H9 (cell line): ENCODE measurements at regions not wholly inside any gene's neighbourhood (a gene's known extent, or its start where the extent isn't known, plus 50 kb on each side); places are given as distances from the start of the nearest gene placed in this dataset.
"Not testable (repeated sequence)": the region's sequence is repeated elsewhere in the genome, so short reads cannot be mapped to it uniquely, and the experiment has no call there.

Experiments
- DNase-seq: peaks from one replicate; pipeline ENCODE4 v3.0.0-alpha.2; 2017
- H2AFZ ChIP-seq: one replicate; pipeline ENCODE4 v1.6.1; 2013; ENCODE audit warnings: mild to moderate bottlenecking, low read length, control low read depth, moderate library complexity
- H2AK5ac ChIP-seq: 2 replicates; pipeline ENCODE4 v1.6.1; 2013; ENCODE audit warnings: low read length, control low read depth, mixed read lengths; ENCODE audit not compliant: insufficient read length
- H2BK120ac ChIP-seq: one replicate; pipeline ENCODE4 v1.6.1; 2013; ENCODE audit warnings: low read depth, mild to moderate bottlenecking, low read length, control low read depth, inconsistent platforms; ENCODE audit not compliant: poor library complexity, severe bottlenecking
- H2BK12ac ChIP-seq: 2 replicates; pipeline ENCODE4 v1.6.1; 2013; ENCODE audit warnings: low read length, control low read depth, mixed read lengths, low read depth; ENCODE audit not compliant: insufficient read length
- H2BK15ac ChIP-seq: 2 replicates; pipeline ENCODE4 v1.6.1; 2013; ENCODE audit warnings: low read depth, low read length, control low read depth
- H2BK20ac ChIP-seq: one replicate; pipeline ENCODE4 v1.6.1; 2013; ENCODE audit warnings: low read depth, mild to moderate bottlenecking, low read length, control low read depth, inconsistent platforms; ENCODE audit not compliant: poor library complexity, severe bottlenecking
- H2BK5ac ChIP-seq: 2 replicates; pipeline ENCODE4 v1.6.1; 2013; ENCODE audit warnings: low read length, control low read depth, mixed read lengths; ENCODE audit not compliant: insufficient read length
- H3K14ac ChIP-seq: 2 replicates; pipeline ENCODE4 v1.6.1; 2013; ENCODE audit warnings: low read length, control low read depth; ENCODE audit not compliant: insufficient read depth
- H3K18ac ChIP-seq: 2 replicates; pipeline ENCODE4 v1.6.1; 2013; ENCODE audit warnings: low read depth, mild to moderate bottlenecking, mixed read lengths, low read length, control low read depth; ENCODE audit not compliant: insufficient read length
- H3K23ac ChIP-seq: 2 replicates; pipeline ENCODE4 v1.6.1; 2013; ENCODE audit warnings: low read length, control low read depth, mixed read lengths, low read depth; ENCODE audit not compliant: insufficient read length
- H3K23me2 ChIP-seq: 2 replicates; pipeline ENCODE4 v1.6.1; 2013; ENCODE audit warnings: low read depth, mild to moderate bottlenecking, mixed read lengths, low read length, control low read depth; ENCODE audit not compliant: insufficient read length, poor library complexity, severe bottlenecking
- H3K27ac ChIP-seq: 2 replicates; pipeline ENCODE4 v1.5.1; 2013; ENCODE audit warnings: low read length, control low read depth, mixed read lengths, low read depth; ENCODE audit not compliant: insufficient read length
- H3K27me3 ChIP-seq: 2 replicates; pipeline ENCODE4 v1.6.1; 2013; ENCODE audit warnings: low read length, control low read depth, inconsistent platforms; ENCODE audit not compliant: insufficient read depth
- H3K4ac ChIP-seq: 2 replicates; pipeline ENCODE4 v1.6.1; 2013; ENCODE audit warnings: low read depth, mild to moderate bottlenecking, control low read depth, inconsistent platforms, low read length, moderate library complexity
- H3K4me1 ChIP-seq: 2 replicates; pipeline ENCODE4 v1.6.1; 2013; ENCODE audit warnings: low read length, control low read depth, inconsistent platforms; ENCODE audit not compliant: insufficient read depth
- H3K4me2 ChIP-seq: 2 replicates; pipeline ENCODE4 v1.6.1; 2013; ENCODE audit warnings: low read length, control low read depth, mixed read lengths; ENCODE audit not compliant: insufficient read length, insufficient read depth
- H3K56ac ChIP-seq: 2 replicates; pipeline ENCODE4 v1.6.1; 2013; ENCODE audit warnings: low read depth, mild to moderate bottlenecking, mixed read lengths, low read length, control low read depth; ENCODE audit not compliant: insufficient read length
- H3K79me1 ChIP-seq: 2 replicates; pipeline ENCODE4 v1.6.1; 2013; ENCODE audit warnings: low read depth, mild to moderate bottlenecking, moderate library complexity, low read length, control low read depth, inconsistent platforms; ENCODE audit not compliant: insufficient read depth, poor library complexity, severe bottlenecking
- H3K79me2 ChIP-seq: 2 replicates; pipeline ENCODE4 v1.6.1; 2013; ENCODE audit warnings: low read length, control low read depth, inconsistent platforms; ENCODE audit not compliant: insufficient read depth
- H3K9ac ChIP-seq: 2 replicates; pipeline ENCODE4 v1.6.1; 2013; ENCODE audit warnings: low read length, control low read depth, mixed read lengths; ENCODE audit not compliant: insufficient read length; ENCODE audit errors: extremely low read depth
- H3K9me3 ChIP-seq: one replicate; pipeline ENCODE4 v1.6.1; 2013; ENCODE audit warnings: low read depth, low read length, inconsistent platforms; ENCODE audit not compliant: control insufficient read depth
- H3T11ph ChIP-seq: one replicate; pipeline ENCODE4 v1.6.1; 2013; ENCODE audit warnings: mild to moderate bottlenecking, low read length, control low read depth, inconsistent platforms
- H4K20me1 ChIP-seq: one replicate; pipeline ENCODE4 v1.6.1; 2013; ENCODE audit not compliant: control insufficient read depth, insufficient read length, insufficient read depth
- H4K5ac ChIP-seq: 2 replicates; pipeline ENCODE4 v1.6.1; 2013; ENCODE audit warnings: low read depth, mild to moderate bottlenecking, mixed read lengths, low read length, control low read depth; ENCODE audit not compliant: insufficient read length
- H4K8ac ChIP-seq: replicated peaks from 2 replicates; pipeline ENCODE4 v1.6.1; 2013; ENCODE audit warnings: low read length, control low read depth, mixed read lengths, low read depth; ENCODE audit not compliant: insufficient read length
- H4K91ac ChIP-seq: 2 replicates; pipeline ENCODE4 v1.6.1; 2013; ENCODE audit warnings: low read depth, mild to moderate bottlenecking, moderate library complexity, mixed read lengths, low read length, control low read depth; ENCODE audit not compliant: insufficient read length
- H3K27ac Mint-ChIP-seq, 3 experiments: 2 replicates in 2 of 3; 3 replicates in 1 of 3; pipeline ENCODE4 v1.8.0; 2020 to 2021; ENCODE audit warnings: mixed read lengths in 3 of 3, mild to moderate bottlenecking in 1 of 3, moderate library complexity in 1 of 3
- H3K27me3 Mint-ChIP-seq: 2 replicates; pipeline ENCODE4 v1.8.0; 2021; ENCODE audit warnings: low read depth, mild to moderate bottlenecking, moderate library complexity, mixed read lengths
- H3K36me3 Mint-ChIP-seq, 3 experiments: 2 replicates in 2 of 3; 3 replicates in 1 of 3; pipeline ENCODE4 v1.8.0; 2020 to 2021; ENCODE audit warnings: low read depth in 3 of 3, mixed read lengths in 3 of 3; ENCODE audit not compliant: insufficient read depth in 1 of 3
- H3K4me1 Mint-ChIP-seq, 2 experiments: 2 replicates each; pipeline ENCODE4 v1.8.0; 2020; ENCODE audit warnings: mixed read lengths in 2 of 2
- H3K4me3 Mint-ChIP-seq, 2 experiments: 2 replicates in 1 of 2; 3 replicates in 1 of 2; pipeline ENCODE4 v1.8.0; 2020 to 2021; ENCODE audit warnings: mild to moderate bottlenecking in 2 of 2, mixed read lengths in 2 of 2, moderate library complexity in 1 of 2
- H3K9me3 Mint-ChIP-seq, 2 experiments: 2 replicates in 1 of 2; 3 replicates in 1 of 2; pipeline ENCODE4 v1.8.0; 2020; ENCODE audit warnings: mild to moderate bottlenecking in 2 of 2, mixed read lengths in 2 of 2, moderate library complexity in 1 of 2
- WGBS: extraction: QIAGEN DNeasy Blood & Tissue Kit; methylation state at CpG from one replicate; pipeline ENCODE4 v1.1.7; 2013; ENCODE audit warnings: missing lambda C conversion rate, low lambda C conversion rate, mixed read lengths; ENCODE audit not compliant: insufficient read length; ENCODE audit errors: extremely low coverage; 5-methylcytosine and 5-hydroxymethylcytosine counted together

DNA sequence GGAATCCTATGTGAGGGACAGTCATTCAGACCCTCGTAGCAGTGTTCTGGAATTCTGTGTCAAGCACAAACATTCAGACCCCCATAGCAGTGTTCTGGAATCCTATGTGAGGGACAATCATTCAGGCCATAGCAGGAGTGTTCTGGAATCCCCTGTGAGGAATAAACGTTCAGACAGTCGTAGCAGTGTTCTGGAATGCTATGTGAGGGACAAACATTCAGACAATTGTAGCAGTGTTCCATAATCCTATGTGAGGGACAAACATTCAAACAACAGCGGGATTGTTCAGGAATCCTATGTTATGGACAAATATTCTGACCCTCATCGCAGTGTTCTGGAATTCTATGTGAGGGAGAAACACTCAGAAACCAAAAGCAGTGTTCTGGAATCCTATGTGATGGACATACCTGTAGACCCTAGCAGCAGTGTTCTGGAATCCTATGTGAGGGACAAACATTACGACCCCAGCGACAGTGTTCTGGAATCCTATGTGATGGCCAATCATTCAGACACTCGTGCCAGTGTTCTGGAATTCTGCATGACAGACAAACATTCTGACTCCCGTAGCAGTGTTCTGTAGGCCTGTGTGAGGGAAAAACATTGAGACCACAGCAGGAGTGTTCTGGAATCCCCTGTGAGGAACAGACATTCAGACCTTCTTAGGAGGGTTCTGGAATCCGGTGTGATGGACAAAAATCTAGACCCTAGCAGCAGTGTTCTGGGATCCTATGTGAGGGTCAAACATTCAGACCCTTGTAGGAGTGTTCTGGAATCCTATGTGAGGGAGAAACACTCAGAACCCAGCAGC lies 388.1 kb upstream of the SPATA31A5 start:
- DNase-seq, H3K14ac ChIP-seq, H3K23me2 ChIP-seq, H4K20me1 ChIP-seq, H2AFZ ChIP-seq, H4K8ac ChIP-seq, H3K4me2 ChIP-seq, H3K4ac ChIP-seq, H3K9ac ChIP-seq, H3K79me1 ChIP-seq, H2BK120ac ChIP-seq, H3K27me3 ChIP-seq, H2BK5ac ChIP-seq, H4K91ac ChIP-seq, H2AK5ac ChIP-seq, H3K4me1 Mint-ChIP-seq, H3K23ac ChIP-seq, H3K27me3 Mint-ChIP-seq, H3T11ph ChIP-seq, H3K79me2 ChIP-seq, H3K27ac ChIP-seq, H3K18ac ChIP-seq, H3K56ac ChIP-seq, H3K4me3 Mint-ChIP-seq, H3K4me1 ChIP-seq, H3K27ac Mint-ChIP-seq, H2BK15ac ChIP-seq, H2BK20ac ChIP-seq, H4K5ac ChIP-seq, H2BK12ac ChIP-seq: not testable (repeated sequence)
- no CpG with 5 or more reads among the region's 10 CpGs for WGBS
- Mint-ChIP-seq H3K9me3 (peaks cover 95 to 98% of the 10 kb centered on the region in 2 experiments), H3K36me3 (peaks cover 0 to 36% (median 6%) of the 10 kb centered on the region in 3 experiments; a peak in 5 of 7 replicates)
- H3K9me3 ChIP-seq, result peaks cover 70% of the 10 kb centered on the region

DNA sequence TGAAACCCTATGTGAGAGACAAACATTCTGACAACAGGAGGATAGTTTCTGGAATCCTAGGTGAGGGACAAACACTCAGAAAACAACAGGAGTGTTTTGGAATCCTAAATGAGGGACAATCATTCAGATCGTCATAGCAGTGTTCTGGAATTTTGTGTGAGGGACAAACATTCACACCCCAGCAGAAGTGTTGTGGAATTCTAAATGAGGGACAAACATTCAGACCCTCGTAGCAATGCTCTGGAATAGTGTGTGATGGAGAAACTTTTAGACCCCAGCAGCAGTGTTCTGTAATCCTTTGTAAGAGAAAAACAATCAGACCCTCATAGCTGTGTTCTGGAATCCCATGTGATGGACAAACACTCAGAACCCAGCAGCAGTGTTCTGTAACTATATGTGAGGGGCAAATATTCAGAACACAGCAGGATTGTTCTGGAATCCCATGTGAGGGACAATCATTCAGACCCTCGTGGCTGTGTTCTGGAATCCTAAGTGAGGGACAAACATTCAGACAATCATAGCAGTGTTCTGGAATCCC lies 387.4 kb upstream of the SPATA31A5 start:
- H3K4me3 Mint-ChIP-seq, H3K27ac ChIP-seq, H3K9ac ChIP-seq, H3K4me1 Mint-ChIP-seq, H3K23ac ChIP-seq, H3K56ac ChIP-seq, H2BK120ac ChIP-seq, H3K27me3 ChIP-seq, H3K4me1 ChIP-seq, H3K27ac Mint-ChIP-seq, H2BK15ac ChIP-seq, H3K79me1 ChIP-seq, H4K8ac ChIP-seq, H2BK12ac ChIP-seq, H3K14ac ChIP-seq, H2AFZ ChIP-seq, H4K91ac ChIP-seq, H3K79me2 ChIP-seq, H2AK5ac ChIP-seq, DNase-seq, H2BK5ac ChIP-seq, H4K5ac ChIP-seq, H3K4ac ChIP-seq, H4K20me1 ChIP-seq, H3K27me3 Mint-ChIP-seq, H2BK20ac ChIP-seq, H3T11ph ChIP-seq, H3K4me2 ChIP-seq, H3K23me2 ChIP-seq, H3K18ac ChIP-seq: not testable (repeated sequence)
- H3K9me3 ChIP-seq, result peaks cover 63% of the 10 kb centered on the region
- Mint-ChIP-seq H3K9me3 (peaks cover 95 to 98% of the 10 kb centered on the region in 2 experiments), H3K36me3 (peaks cover 0 to 39% (median 6%) of the 10 kb centered on the region in 3 experiments; a peak in 5 of 7 replicates)
- no CpG with 5 or more reads among the region's 3 CpGs for WGBS
